Esophagus squamous epithelium (tissue), 4 donors: ENCODE measurements at regions not wholly inside any gene's neighbourhood (a gene's known extent, or its start where the extent isn't known, plus 50 kb on each side); places are given as distances from the start of the nearest gene placed in this dataset.

ENCODE experiments used
- POLR2A ChIP-seq, 4 donors: fragments of 450-650 bp; IDR thresholded peaks; one replicate each; pipeline ENCODE4 v1.6.1; 2017; ENCODE audit warnings: antibody characterized with exemption in 4 of 4, mild to moderate bottlenecking in 4 of 4, moderate library complexity in 3 of 4
- TF ChIP-seq, protein P1 (sequence below), 6 experiments: fragments of 450-650 bp in 4 of 6; fragments of 200-600 bp in 2 of 6; sonication (generic) in 2 of 6; IDR thresholded peaks; one replicate each; pipeline ENCODE4 v1.5.1; 2016 to 2019; ENCODE audit warnings: antibody characterized with exemption in 6 of 6, mild to moderate bottlenecking in 4 of 6, moderate library complexity in 4 of 6

DNA sequence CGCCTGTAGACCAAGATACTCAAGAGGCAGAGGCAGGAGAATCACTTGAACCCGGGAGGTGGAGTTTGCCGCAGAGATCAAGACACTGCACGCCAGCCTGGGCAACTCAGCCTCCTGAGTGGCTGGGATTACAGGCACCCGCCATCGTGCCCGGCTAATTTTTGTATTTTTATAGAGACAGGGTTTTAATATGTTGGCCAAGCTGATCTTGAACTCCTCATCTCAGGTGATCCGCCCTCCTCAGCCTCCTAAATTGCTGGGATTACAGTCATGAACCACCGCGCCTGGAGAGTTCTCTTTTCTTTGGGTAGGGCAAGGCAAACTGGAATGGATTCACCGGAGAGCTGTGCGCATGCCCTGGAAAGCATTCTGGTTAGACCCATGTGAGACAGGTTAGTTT is 179.3 kb upstream of the ALG10B start:
- no peak for TF ChIP-seq POLR2A (IDR thresholded peaks at IDR 0.05)
- TF ChIP-seq, protein P1, sequence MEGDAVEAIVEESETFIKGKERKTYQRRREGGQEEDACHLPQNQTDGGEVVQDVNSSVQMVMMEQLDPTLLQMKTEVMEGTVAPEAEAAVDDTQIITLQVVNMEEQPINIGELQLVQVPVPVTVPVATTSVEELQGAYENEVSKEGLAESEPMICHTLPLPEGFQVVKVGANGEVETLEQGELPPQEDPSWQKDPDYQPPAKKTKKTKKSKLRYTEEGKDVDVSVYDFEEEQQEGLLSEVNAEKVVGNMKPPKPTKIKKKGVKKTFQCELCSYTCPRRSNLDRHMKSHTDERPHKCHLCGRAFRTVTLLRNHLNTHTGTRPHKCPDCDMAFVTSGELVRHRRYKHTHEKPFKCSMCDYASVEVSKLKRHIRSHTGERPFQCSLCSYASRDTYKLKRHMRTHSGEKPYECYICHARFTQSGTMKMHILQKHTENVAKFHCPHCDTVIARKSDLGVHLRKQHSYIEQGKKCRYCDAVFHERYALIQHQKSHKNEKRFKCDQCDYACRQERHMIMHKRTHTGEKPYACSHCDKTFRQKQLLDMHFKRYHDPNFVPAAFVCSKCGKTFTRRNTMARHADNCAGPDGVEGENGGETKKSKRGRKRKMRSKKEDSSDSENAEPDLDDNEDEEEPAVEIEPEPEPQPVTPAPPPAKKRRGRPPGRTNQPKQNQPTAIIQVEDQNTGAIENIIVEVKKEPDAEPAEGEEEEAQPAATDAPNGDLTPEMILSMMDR (IDR thresholded peaks at IDR 0.05): no peak
